Activated CD8-positive, alpha-beta memory T cell treated with anti-CD3 and anti-CD28 coated beads for 1 hour (primary cell): ENCODE measurements at regions not wholly inside any gene's neighbourhood (a gene's known extent, or its start where the extent isn't known, plus 50 kb on each side); places are given as distances from the start of the nearest gene placed in this dataset.

Experiments
- DNase-seq, 2 donors: peaks; one replicate each; pipeline ENCODE4 v3.0.0-alpha.2; 2020; ENCODE audit warnings: low read depth in 1 of 2; ENCODE audit errors: extremely low read depth in 1 of 2

GRCh38 chr15:94059013-94059587 is 172.3 kb upstream of the MCTP2 start:
- no peak for DNase-seq

GRCh38 chr15:94057305-94057704 is 174.1 kb upstream of the MCTP2 start:
- DNase-seq = no peak

GRCh38 chr15:94056314-94056713 is 175.0 kb upstream of the MCTP2 start:
- no peak for DNase-seq

- DNase-seq = no peak
Measured at GRCh38 chr15:94053626-94054025, 177.7 kb upstream of the MCTP2 start.

DNA sequence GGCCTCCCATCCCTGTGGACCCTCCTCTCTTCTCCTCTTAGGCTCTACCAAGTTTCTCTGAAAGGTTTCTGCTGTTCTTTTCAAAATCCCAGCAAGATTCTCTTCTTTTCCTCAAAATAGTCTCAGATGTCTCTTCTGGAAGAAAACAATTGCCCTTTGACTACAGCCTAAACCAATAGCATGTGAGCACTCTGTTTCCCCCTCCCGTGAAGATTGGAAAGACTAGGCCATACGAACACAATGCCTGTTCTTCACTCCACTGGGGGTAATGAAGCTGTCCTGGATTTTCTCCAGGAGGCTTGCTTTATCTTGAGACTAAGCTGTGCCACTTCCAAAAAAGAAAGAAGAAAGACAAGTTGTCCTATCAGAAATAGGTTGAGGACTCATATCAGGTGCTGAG is 178.7 kb upstream of the MCTP2 start:
- DNase-seq = no peak

DNA sequence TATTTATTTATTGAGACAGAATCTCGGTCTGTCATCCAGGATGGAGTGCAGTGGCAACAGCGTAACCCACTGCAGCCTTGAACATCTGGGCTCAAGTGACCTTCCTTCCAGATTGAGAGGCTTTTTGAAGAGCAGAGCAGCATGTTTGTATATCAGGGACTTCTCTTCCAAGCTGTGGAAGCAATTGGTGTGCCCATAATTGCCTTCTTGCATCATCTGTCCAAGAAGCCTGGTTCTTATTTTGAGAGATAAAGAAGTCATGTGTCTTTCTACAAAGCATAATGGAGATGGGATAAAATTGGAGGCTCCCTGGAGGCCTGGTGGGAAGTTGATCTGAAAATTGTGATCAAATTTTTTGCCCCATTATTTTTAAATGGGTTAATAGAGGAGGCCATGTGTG is 183.8 kb upstream of the MCTP2 start:
- no peak for DNase-seq

DNA sequence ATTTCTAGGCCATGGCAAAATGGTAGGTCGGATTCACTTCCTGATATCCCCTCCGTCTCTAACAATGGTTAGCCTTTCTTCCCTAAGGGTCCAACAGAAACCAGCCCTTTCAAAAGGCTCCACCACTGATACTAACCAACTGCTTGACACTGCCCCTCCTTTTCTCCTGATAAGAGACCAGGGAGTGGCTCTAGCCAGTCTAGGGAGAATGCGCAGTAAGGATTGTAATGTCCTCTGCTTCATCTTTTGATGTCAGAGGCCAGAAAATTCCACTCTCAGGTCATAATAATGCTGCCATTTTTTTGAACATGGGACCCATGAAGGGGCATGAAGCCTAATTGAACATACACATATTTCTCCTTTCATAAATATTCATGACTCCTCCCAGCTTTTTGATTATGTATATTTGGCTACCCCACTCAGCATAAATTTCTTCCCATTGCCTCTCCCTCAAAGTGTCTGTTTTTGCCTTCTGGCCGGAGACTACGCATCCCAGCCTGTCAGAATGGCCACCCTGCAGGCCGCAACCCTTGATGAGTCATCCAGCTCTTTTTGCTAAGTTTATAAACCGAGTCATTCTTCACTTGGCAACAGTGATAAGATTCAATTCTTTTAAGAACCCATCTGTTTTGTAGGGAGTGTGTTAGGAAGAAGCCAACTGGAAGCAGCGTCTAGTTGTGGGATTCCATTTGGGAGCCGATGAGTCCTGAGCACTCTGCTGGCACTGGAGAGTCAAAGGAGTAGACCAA is 189.0 kb upstream of the MCTP2 start:
- no peak for DNase-seq

DNA sequence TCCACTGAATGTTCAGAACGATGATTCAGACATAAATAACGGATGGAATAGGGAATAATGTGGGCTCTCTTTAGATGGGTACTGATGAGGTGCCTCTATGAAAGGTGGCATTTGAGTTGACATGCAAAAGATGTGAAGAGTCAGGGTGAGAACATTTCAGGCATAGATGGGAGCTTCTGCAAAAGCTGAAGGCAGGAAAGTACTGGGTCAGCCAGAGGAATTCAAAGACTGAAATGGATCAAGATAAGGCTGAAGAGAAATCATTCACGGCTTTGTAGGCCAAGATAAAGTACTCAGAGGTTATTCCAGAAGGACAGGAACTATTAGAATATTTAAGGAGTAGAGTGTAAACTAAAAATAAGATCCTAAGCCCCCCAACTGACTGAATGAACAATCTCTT is 189.6 kb upstream of the MCTP2 start:
- DNase-seq = no peak

DNA sequence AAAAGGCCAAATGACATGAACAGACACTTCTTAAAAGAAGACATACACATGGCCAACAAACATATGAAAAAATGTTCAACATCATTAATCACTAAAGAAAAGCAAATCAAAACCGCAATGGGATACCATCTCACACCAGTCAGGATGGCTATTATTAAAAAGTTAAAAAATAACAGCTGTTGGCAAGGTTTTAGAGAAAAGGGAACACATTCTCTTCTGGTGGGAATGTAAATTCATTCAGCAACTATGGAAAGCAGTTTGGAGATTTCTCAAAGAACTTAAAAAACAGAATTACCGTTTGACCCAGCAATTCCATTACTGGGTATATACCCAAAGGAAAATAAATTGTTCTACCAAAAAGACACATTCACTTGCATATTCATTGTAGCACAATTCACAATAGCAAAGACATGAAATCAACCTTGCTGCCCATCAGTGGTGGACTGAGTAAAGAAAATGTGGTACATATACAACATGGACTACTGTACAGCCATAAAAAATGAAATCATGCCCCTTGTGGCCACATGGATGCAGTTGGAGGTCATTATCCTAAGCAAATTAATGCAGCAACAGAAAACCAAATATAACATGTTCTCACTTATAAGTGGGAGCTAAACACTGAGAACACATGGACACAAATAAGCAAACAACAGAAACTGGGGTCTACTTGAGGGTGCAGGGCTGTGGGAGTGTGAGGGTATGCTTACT is 190.7 kb upstream of the MCTP2 start:
- DNase-seq = no peak

GRCh38 chr15:94036156-94036555 is 195.2 kb upstream of the MCTP2 start:
- DNase-seq = no peak

DNA sequence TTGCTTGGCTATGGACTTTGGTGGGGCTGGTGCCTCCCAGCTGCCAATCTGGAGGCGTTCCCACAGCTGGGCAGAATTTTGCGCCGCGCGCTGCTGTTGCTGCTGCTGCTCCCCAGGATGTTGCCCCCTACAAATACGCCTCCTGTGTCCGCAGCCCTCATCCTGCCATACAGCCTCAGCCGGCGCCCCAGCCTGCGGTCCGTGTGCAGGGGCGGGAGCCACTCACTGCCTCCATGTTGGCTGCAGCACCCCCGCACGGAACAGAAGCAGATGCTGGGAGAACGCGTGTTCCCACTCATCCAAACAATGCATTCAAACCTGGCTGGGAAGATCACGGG is 197.7 kb upstream of the MCTP2 start:
- no peak for DNase-seq

DNA sequence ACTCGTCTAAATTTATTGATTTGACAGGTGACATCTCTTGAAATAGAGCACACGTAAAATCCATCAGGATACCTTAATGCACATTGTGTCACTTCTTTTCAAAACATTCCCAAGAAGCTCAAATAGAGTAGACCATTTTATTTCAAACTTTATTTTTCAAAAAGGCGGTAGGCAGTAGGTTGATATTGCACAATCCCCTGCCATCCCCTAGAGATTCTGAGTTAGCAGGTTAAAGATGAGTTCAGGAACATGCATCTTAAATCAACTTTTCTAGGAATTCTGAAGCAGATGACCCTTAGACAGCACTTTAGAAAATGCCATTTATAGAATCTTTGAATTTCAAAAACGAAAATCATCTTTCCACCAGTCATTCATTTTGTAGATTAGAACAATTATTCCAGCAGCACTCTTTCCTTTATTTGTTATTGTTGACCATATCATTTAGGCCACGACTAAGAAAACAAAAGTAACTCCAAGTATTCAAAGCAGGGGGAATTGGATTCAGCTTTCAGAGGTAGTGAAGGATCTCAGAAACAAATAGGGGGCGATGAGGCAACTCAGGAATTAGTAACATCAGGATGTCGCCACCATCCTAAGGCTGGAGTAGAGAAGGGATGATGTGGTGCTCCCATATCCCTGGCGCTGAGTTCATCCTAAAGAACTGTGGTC is 198.2 kb upstream of the MCTP2 start:
- DNase-seq = no peak

DNA sequence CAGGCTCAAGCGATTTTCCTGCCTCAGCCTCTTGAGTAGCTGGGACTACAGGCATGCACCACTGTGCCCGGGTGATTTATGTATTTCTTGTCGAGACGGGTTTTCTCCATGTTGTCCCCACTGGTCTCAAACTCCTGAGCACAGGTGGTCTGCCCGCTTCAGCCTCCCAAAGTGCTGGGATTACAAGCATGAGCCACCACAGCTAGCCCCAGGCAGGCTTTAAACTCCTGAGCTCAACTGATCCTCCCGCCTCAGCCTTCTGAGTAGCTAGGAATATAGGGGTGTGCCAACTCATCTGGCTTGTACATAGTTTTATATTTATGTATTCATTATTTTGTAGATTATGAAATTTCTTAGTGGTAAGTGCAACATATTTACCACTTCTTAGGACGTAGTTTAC is 198.8 kb upstream of the MCTP2 start:
- DNase-seq = no peak

DNA sequence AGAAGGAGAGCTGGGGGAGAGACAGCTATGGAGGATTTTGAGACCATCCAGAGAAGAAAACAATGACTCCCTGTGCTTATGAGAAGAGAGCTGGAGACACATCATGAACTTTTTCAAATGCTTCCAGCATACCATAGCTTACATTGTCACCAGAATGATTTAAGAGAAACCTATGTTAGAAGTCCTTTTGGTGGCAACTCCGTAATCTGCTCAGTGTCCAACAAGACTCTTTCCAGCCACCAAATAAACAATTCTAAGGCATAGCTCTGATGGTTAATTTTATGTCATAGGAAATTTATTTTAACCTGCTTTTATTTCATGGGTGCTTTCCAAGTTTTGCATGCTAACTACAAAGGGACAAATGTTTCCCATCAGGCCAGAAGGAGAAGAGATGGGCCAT is 200.3 kb upstream of the MCTP2 start:
- DNase-seq = no peak

GRCh38 chr15:94029495-94029894 is 201.9 kb upstream of the MCTP2 start:
- no peak for DNase-seq

DNA sequence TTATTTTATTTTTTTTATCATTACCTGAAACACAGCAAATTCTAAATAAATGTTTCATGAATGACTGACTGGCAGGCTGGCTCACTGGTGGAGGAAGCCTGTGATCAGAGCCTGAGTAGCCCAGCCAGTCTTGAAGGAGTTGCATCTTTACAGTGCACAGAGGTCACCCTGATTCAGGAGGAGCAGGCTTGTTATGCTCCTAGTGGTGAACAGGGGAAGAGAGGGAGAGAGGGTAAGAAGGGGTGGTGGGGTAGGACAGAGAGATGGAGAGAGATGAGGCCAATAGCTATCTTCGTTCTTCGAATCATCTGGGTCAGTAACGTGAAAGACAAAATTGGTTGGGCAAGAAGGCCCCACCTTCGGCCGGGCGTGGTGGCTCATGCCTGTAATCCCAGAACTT is 202.6 kb upstream of the MCTP2 start:
- no peak for DNase-seq

DNA sequence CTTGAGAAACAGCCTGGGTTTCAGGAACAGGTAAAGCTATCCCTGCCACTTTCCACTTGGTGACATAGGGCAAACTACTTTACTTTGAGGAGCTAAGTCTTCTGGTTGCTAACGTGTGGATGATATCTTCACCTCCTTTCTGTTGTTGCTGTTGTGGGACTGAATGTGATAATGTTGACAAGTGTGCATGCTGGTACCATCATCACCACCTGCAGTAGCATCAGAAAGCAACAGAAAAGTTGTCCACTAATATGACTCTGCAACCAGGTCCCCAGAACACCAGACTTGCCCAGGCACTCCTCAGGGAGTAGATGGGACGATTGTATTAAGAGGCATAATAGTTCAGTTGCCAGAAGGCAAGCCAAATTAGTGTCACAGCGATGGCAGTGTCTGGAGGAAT is 203.2 kb upstream of the MCTP2 start:
- DNase-seq = no peak

GRCh38 chr15:94027581-94027980 is 203.8 kb upstream of the MCTP2 start:
- DNase-seq = no peak

- DNase-seq = no peak
Measured at GRCh38 chr15:94026458-94027304, 204.7 kb upstream of the MCTP2 start.

DNA sequence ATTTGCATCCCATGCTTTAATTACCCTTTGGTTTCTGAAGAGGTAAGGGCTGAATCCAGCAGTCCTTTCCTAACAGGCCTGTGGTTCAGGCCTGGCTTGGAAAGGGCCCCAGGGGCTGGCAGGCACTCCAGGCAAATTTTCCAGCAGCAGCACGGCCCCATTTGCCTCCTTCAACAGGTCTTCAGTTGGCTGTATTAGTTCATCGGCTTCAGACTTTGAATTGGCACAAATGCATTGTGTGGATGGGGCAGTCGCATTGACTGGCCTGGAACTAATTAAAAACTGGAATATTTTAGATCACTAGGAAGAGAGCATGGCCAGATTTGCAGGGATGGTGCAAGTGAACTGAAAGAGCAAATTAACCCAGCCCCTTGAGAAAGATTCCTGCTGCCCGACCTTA is 207.8 kb upstream of the MCTP2 start:
- DNase-seq = no peak
